ENCODE measurements at regions not wholly inside any gene's neighbourhood (a gene's known extent, or its start where the extent isn't known, plus 50 kb on each side); places are given as distances from the start of the nearest gene placed in this dataset.

DNA sequence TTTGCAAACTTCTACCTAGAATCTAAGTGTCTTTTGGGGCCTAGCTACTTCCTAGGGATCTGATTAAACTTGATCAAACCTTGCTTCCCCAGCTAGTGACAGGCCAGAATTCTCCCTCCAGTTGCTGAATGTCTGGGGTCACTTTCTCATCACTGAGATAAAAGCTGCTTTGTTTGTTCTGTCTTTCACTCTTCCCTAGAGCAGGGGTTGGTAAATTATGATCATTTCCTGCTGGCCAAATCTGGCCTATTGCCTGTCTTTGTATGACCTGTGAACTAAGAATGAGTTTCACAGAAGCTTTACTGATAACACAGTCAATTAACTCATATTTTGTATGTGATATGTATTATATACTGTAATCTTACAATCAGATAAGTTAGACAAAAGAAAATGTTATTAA is 157.8 kb upstream of the AADAT start:
- Histone ChIP-seq H3K27me3 (no peaks in the 10 kb centered on the region), H3K9me3 (no peaks in the 10 kb centered on the region), H3K36me3 (no peaks in the 10 kb centered on the region), H3K4me1 (no peaks in the 10 kb centered on the region), H3K4me3 (no peak overlapping the region), H3K27ac (no peak overlapping the region)
- DNase-seq (no peak), ATAC-seq (no peak)
- intact Hi-C loops (cut with DNase I): no loop called here
- no peak for TF ChIP-seq CTCF (IDR thresholded peaks at IDR 0.05)

DNA sequence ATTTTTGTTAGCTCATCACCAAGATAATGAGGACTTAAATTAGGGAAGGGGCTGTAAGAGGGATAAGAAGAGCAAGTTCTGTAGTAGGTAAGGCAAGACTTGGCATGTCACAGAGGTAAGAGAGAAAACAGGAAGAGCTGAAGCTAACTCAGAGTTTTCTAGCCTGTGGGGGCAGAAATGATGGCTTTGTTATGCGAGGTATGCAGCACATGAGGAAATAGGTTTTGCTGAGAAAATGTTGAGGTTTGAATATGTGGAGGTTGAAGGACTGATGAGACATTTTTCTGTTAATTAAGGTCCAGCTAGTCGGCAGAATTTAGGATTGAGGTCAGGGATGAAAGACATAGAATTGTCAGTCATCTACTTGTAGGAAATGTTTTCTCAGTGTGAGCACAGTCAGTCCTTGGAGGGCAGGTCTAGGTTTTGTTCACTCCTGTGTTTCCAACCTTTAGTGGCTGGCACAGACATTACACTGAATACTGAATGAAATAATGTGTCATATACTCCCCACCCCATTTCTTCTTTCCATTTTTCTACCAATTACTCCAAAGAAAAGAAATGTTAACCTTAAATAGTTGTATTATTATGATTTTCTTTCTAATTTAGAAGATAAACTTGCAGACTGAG is 154.0 kb upstream of the AADAT start:
- H3K36me3 ChIP-seq: no peaks in the 10 kb centered on the region
- intact Hi-C loops (cut with DNase I): no loop called here
- DNase-seq (no peak), ATAC-seq (no peak)
- no peak for TF ChIP-seq CTCF (IDR thresholded peaks at IDR 0.05)
- no peak overlapping the region for H3K27ac ChIP-seq
- no peaks in the 10 kb centered on the region for H3K4me1 ChIP-seq
- H3K9me3 ChIP-seq: no peaks in the 10 kb centered on the region
- no peak overlapping the region for H3K4me3 ChIP-seq
- H3K27me3 ChIP-seq: no peaks in the 10 kb centered on the region

DNA sequence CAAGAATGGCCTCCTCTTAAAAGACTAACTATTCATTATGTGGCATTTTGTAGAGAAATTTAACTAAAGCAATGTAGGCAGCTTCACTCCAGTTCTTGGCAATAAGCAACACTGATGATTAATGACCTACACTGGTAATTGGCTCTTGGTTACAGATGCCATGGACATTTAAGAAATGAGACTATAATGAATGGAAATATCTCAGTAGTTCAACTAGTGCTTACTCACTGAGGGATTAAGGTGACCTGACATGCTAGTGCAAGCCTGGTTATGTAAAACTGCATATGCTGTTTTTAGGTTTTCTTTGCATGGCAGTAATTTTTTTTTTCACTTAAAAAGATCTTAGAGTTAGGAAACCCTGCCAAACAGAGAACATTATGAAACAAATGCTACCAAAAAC is 152.7 kb upstream of the AADAT start:
- no peak for DNase-seq
- Histone ChIP-seq H3K36me3 (no peaks in the 10 kb centered on the region), H3K27me3 (no peaks in the 10 kb centered on the region), H3K4me1 (no peaks in the 10 kb centered on the region), H3K9me3 (no peaks in the 10 kb centered on the region), H3K4me3 (no peak overlapping the region), H3K27ac (no peak overlapping the region)
- no peak for ATAC-seq
- intact Hi-C loops (cut with DNase I): no loop called here
- no peak for TF ChIP-seq CTCF (IDR thresholded peaks at IDR 0.05)

GRCh38 chr4:170234800-170235199 is 145.0 kb upstream of the AADAT start:
- H3K4me3 ChIP-seq: no peak overlapping the region
- no peak overlapping the region for H3K27ac ChIP-seq
- H3K36me3 ChIP-seq: no peaks in the 10 kb centered on the region
- no peak for TF ChIP-seq CTCF (IDR thresholded peaks at IDR 0.05)
- H3K4me1 ChIP-seq: no peaks in the 10 kb centered on the region
- ATAC-seq (no peak), DNase-seq (no peak)
- intact Hi-C loops (cut with DNase I): no loop called here
- H3K9me3 ChIP-seq: no peaks in the 10 kb centered on the region
- no peaks in the 10 kb centered on the region for H3K27me3 ChIP-seq

- intact Hi-C loops (cut with DNase I): no loop called here
- TF ChIP-seq CTCF (IDR thresholded peaks at IDR 0.05): no peak
- no peak for DNase-seq
- no peaks in the 10 kb centered on the region for H3K4me1 ChIP-seq
- H3K4me3 ChIP-seq: no peak overlapping the region
- no peaks in the 10 kb centered on the region for H3K36me3 ChIP-seq
- no peak for ATAC-seq
- H3K27ac ChIP-seq: no peak overlapping the region
- no peaks in the 10 kb centered on the region for H3K27me3 ChIP-seq
- H3K9me3 ChIP-seq: no peaks in the 10 kb centered on the region
These were observed 141.6 kb upstream of the AADAT start for GRCh38 chr4:170231377-170231776.

DNA sequence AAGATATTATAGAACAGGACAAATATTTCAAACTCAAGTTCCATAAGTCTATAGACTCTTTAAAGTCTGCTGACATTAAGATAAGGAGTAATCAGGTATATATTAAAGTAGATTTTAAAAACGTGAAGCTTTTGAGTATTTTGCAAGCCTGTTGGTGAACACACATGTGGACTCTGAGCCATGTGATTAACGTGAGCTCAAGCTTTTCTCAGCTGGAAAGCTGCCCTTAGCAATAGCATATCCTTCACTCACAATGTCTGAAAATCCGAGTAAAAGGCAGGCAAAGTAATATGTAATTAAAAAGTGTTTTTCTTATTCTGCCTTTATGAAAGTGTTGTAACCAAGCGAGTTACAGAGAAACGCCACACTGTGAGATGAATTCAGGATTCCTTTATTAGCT is 140.5 kb upstream of the AADAT start:
- Histone ChIP-seq H3K27me3 (no peaks in the 10 kb centered on the region), H3K4me1 (no peaks in the 10 kb centered on the region), H3K9me3 (no peaks in the 10 kb centered on the region), H3K36me3 (no peaks in the 10 kb centered on the region), H3K4me3 (no peak overlapping the region), H3K27ac (no peak overlapping the region)
- TF ChIP-seq CTCF (IDR thresholded peaks at IDR 0.05): no peak
- DNase-seq (no peak), ATAC-seq (no peak)
- intact Hi-C loops (cut with DNase I): no loop called here
